ENCODE measurements at regions not wholly inside any gene's neighbourhood (a gene's known extent, or its start where the extent isn't known, plus 50 kb on each side); places are given as distances from the start of the nearest gene placed in this dataset.

DNA sequence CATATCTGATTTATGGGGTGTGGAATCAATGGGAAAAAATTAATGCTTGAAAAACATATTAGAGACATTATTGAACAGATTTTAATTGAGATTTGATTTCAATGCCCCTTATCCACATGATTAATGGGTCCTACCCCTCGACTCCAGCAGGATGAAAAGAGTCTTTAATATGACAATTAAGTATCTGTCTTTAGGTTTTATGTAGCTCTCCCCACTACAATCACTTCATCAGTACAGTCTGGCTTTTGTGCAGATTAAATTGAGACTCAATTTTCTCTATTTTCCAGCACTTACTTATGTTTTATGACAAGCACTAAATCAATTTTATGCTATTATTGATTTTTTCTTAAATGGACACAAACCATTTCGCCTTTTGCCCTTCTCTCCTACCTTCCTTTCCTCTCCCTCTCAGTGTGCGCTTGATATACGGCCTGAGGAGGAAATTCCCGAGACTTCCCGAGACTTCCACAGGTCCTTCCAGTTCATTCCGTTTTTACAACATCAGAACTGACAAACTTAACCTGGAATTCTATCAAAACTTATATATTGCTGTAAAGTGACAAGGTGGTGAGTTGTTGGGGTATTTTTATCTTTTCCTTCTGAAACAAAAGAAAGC lies 555.1 kb upstream of the SALL3 start:
- no peak for DNase-seq (ENCODE audit: extremely low read depth, low read depth)
- TF ChIP-seq, protein P1, sequence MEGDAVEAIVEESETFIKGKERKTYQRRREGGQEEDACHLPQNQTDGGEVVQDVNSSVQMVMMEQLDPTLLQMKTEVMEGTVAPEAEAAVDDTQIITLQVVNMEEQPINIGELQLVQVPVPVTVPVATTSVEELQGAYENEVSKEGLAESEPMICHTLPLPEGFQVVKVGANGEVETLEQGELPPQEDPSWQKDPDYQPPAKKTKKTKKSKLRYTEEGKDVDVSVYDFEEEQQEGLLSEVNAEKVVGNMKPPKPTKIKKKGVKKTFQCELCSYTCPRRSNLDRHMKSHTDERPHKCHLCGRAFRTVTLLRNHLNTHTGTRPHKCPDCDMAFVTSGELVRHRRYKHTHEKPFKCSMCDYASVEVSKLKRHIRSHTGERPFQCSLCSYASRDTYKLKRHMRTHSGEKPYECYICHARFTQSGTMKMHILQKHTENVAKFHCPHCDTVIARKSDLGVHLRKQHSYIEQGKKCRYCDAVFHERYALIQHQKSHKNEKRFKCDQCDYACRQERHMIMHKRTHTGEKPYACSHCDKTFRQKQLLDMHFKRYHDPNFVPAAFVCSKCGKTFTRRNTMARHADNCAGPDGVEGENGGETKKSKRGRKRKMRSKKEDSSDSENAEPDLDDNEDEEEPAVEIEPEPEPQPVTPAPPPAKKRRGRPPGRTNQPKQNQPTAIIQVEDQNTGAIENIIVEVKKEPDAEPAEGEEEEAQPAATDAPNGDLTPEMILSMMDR (IDR thresholded peaks at IDR 0.05; ENCODE audit: low read depth, low read length), result no peak

DNA sequence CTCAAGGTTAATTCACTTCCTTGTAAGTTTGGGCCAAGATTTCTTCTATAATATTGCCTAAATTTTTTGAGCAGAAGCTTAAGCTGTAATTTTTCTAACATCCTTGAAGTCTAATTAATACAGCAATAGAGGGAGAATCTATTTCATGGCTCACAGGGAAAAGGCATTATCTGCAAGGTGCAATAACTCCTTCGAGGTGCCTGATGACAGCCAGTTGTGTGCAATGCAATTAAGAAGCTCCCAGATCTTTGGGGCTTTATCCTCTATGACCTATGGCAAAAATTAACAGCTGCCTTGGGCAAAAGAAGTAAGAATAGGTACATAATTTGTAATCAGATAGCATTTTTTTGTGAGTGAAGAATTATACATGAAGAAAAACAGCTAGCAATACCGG lies 554.6 kb upstream of the SALL3 start:
- DNase-seq (ENCODE audit: extremely low read depth, low read depth), result no peak
- TF ChIP-seq, protein P1 (IDR thresholded peaks at IDR 0.05; ENCODE audit: low read depth, low read length), result no peak

DNA sequence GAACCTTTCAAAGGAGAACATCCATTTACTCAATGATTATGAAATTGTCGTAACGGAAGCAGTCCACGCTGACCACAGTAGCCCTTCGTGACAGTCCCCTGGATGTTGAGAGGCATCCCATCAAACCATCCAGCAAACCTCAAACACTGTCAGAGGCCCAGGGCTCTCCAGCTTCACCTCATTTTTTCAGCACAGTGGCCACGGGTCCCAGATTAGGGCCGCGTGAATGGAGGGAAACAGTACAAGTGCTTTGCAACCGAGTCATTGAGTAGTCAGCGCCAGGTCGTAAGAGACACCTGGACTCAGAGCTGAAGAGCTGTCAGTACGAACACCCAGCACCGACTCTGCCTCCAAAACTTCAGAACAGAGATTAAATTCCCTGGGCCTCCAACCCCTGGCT lies 552.5 kb upstream of the SALL3 start:
- DNase-seq (ENCODE audit: extremely low read depth, low read depth), result no peak
- TF ChIP-seq, protein P1 (IDR thresholded peaks at IDR 0.05; ENCODE audit: low read depth, low read length), result no peak

DNA sequence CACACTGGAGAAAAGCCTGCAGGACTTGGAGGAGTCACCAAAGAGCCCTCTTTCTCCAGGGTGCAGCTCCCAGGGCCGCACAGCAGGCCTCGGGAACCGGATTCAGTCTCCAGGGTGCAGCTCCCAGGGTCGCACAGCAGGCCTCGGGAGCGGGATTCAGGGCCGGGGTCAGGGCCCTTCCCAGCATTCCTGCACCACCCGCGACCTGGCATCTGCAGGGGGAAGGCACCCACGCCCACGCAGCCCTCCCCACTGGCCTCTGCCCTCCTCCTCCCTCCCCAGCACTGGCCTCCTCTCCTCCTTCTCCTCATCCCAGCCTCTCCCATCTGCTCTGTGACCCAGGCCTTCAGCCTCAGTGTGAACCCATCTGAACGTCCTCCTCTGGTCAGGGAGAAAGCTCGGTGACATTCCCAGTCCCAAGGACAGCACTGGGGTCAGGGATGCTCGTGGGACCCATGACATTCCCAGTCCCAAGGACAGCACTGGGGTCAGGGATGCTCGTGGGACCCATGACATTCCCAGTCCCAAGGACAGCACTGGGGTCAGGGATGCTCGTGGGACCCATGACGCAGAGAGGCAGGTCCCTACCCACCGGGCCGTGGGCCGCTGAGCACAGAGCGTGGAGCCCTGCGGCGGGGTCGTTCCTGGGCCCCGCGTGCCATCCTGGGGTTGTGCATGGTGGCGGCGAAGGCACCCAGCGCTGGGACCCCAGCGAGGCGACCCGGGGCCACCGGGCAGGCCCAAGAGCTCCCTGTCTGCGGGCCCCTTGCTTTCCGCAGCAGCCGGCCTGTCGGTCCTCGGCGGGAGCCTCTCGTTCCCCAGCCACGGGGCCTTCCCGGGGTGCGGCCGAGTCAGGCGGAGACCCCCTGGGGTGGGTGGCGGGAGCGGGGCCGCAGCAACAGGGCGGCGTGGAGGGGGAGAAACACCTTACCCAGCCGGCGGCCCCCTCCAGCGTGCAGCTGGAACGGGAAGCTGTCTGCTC lies 550.2 kb upstream of the SALL3 start:
- TF ChIP-seq, protein P1 (IDR thresholded peaks at IDR 0.05; ENCODE audit: low read depth, low read length), result no peak

DNA sequence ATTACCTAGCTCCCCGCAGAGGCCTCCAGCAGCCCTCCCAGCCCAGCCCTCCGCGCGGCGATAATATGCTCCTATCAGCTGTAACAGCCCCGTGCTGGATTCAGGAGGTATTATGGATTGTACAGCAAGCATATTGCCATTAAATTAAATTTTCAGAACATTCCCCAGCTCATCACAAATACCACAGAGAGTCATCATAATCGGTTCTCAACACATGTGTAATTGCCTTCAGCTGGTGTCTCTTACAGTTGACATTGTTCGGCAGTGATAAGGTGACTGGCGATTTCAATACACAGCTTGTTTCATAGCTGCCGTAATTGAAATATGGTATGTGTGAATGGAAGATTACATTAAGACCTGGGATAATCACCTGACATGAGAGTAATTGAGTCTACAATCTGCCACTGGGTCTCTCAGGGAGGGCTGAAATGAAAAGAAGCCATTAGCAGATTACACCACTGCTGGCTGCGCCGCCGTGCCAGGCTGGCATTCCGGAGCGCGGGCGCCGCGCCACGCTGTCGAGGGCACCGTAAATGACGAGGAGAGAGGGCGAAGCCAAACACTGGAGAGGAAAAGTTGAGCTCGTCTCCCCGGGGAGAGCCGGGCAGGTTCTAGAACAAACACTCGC lies 549.4 kb upstream of the SALL3 start:
- TF ChIP-seq, protein P1 (IDR thresholded peaks at IDR 0.05; ENCODE audit: low read depth, low read length), result no peak
- no peak for DNase-seq (ENCODE audit: extremely low read depth, low read depth)

More for the DNA sequence above, 550.2 kb upstream of the SALL3 start:
- DNase-seq (ENCODE audit: extremely low read depth, low read depth), result no peak

DNA sequence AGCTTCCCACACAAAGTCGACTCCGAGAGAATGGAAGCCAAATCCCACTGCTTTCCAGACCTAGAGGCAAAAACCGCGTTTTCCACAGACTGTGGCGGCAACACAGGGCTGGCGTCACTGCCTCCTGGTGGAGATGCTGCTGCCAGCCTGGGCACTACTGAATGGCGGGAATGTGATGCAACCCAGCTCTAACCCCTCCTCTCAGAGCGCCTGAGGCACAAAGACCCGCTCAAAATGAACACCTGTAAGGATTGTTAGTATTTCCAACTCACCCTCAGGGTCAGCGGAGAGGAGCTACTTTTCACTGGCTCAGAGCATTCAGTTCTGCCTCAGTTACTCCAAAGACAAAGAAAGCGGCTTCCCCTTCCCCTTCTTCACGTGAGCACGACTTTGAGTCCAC lies 548.0 kb upstream of the SALL3 start:
- TF ChIP-seq, protein P1 (IDR thresholded peaks at IDR 0.05; ENCODE audit: low read depth, low read length), result no peak
- no peak for DNase-seq (ENCODE audit: extremely low read depth, low read depth)

DNA sequence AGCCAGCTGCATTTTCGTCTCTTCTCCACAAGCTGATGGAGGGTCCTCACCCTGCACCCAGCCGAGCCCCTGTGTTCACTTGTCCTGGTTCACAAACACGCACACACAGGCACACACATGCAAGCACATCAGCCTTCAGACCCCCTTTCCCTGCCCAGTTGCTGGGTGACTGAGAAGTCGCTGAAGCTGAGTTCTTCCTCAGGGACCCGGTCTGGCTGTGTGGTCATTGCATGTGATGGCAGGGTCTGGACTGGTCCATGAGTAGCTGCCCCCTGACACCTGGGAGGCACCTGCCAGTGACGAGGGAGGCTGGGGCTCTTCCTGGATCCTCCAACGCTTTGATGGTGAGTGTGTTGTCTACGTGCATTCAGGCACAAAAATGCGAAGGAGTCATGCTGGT lies 546.1 kb upstream of the SALL3 start:
- TF ChIP-seq, protein P1 (IDR thresholded peaks at IDR 0.05; ENCODE audit: low read depth, low read length), result no peak
- no peak for DNase-seq (ENCODE audit: extremely low read depth, low read depth)

Measured in AG09319 (cell line).